ENCODE measurements at regions not wholly inside any gene's neighbourhood (a gene's known extent, or its start where the extent isn't known, plus 50 kb on each side); places are given as distances from the start of the nearest gene placed in this dataset.

DNA sequence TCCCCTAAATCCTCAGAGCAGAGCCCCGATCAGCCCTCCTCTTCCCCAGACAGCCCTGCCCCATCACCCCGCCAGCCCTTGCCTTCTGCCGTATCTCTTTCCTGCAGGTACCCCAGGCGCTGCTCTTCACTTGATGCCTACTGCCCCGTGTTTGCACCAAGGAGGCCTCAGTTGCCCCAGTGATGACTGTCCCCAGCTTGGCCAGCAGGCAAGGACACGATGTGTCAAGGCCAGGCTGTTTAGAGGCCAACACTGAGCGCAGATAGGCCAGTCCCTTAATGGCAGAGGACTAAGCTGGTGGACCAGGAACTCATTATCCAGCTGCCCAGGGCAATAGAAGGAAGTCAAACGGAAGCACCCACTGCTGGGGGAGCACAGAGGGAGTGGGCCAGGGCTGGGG is 68.4 kb downstream of the CAMK2N1 start:
- ChIA-PET CTCF (no interaction called here), POLR2A (no interaction called here)
- no peak overlapping the region for H3K4me3 Mint-ChIP-seq
- DNase-seq (no peak), ATAC-seq (no peak)
- peaks cover 7% of the 10 kb centered on the region for H3K9me3 Mint-ChIP-seq
- no peak overlapping the region for H3K27ac Mint-ChIP-seq
- H3K36me3 Mint-ChIP-seq (ENCODE audit: low read depth) = no peaks in the 10 kb centered on the region
- TF ChIP-seq CTCF (IDR thresholded peaks at IDR 0.05) = no peak
- intact Hi-C loops (cut with micrococcal nuclease) = no loop called here
- peaks cover 24% of the 10 kb centered on the region for H3K27me3 Mint-ChIP-seq
- no peaks in the 10 kb centered on the region for H3K4me1 Mint-ChIP-seq (ENCODE audit: low read depth)

- POLR2A ChIA-PET = no interaction called here
- no peaks in the 10 kb centered on the region for H3K9me3 Mint-ChIP-seq
- H3K36me3 Mint-ChIP-seq (ENCODE audit: low read depth) = no peaks in the 10 kb centered on the region
- TF ChIP-seq CTCF (IDR thresholded peaks at IDR 0.05) = no peak
- no peaks in the 10 kb centered on the region for H3K4me1 Mint-ChIP-seq (ENCODE audit: low read depth)
- no peak for DNase-seq
- H3K4me3 Mint-ChIP-seq = no peak overlapping the region
- H3K27ac Mint-ChIP-seq = no peak overlapping the region
- peaks cover 23% of the 10 kb centered on the region for H3K27me3 Mint-ChIP-seq
- CTCF ChIA-PET = no interaction called here
- no peak for ATAC-seq
- intact Hi-C loops (cut with micrococcal nuclease) = no loop called here
Measured at GRCh38 chr1:20416706-20417105, 69.3 kb downstream of the CAMK2N1 start.

- no peak overlapping the region for H3K27ac Mint-ChIP-seq
- intact Hi-C loops (cut with micrococcal nuclease) = no loop called here
- no peak for TF ChIP-seq CTCF (IDR thresholded peaks at IDR 0.05)
- CTCF ChIA-PET = no interaction called here
- H3K36me3 Mint-ChIP-seq (ENCODE audit: low read depth) = no peaks in the 10 kb centered on the region
- no peak for DNase-seq
- no peaks in the 10 kb centered on the region for H3K4me1 Mint-ChIP-seq (ENCODE audit: low read depth)
- no peak overlapping the region for H3K4me3 Mint-ChIP-seq
- POLR2A ChIA-PET = no interaction called here
- ATAC-seq = no peak
- peaks cover 7% of the 10 kb centered on the region for H3K27me3 Mint-ChIP-seq
- no peaks in the 10 kb centered on the region for H3K9me3 Mint-ChIP-seq
Measured at GRCh38 chr1:20413776-20414140, 72.3 kb downstream of the CAMK2N1 start.

DNA sequence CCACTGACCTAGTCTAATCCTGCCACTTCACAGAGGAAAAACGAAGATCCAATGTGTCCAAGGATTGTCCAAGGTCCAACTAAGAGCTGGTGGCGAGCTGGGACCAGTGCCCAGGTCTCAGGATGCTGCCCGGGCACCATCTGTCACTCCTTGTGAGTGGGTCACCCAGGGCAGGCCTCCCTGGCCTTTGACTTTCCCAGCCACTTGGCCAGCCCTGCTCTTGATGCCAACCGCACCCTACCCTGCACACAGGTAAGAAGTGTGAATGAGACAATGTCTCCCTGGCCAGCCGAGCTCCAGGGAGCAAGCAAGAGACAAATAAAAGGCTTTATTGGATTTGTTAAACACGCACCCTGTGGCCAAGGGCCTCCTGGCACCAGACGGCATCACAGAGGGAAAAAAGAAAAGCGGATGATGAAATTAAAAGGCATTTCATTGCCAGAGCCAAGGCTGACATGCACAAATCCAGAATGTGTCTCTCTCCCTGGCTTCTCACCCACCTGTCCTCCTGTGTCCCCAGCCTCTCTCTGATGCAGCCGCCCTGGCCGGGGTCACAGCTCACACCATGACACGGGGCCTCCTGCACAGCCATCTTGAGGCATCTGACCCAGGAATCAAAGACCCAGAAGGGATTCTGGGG is 72.8 kb downstream of the CAMK2N1 start:
- POLR2A ChIA-PET = no interaction called here
- Mint-ChIP-seq H3K36me3 (ENCODE audit: low read depth) (no peaks in the 10 kb centered on the region), H3K4me1 (ENCODE audit: low read depth) (no peaks in the 10 kb centered on the region), H3K27ac (no peak overlapping the region), H3K27me3 (peaks cover 6% of the 10 kb centered on the region), H3K4me3 (no peak overlapping the region), H3K9me3 (no peaks in the 10 kb centered on the region)
- intact Hi-C loops (cut with micrococcal nuclease) = no loop called here
- DNase-seq (no peak), ATAC-seq (no peak)
- TF ChIP-seq CTCF (IDR thresholded peaks at IDR 0.05) = no peak
- CTCF ChIA-PET = interaction anchor here (1.0 kb wide), 1 partner anchor 9 kb away, joined by 3 read pairs; no protein-coding TSS in a partner anchor

DNA sequence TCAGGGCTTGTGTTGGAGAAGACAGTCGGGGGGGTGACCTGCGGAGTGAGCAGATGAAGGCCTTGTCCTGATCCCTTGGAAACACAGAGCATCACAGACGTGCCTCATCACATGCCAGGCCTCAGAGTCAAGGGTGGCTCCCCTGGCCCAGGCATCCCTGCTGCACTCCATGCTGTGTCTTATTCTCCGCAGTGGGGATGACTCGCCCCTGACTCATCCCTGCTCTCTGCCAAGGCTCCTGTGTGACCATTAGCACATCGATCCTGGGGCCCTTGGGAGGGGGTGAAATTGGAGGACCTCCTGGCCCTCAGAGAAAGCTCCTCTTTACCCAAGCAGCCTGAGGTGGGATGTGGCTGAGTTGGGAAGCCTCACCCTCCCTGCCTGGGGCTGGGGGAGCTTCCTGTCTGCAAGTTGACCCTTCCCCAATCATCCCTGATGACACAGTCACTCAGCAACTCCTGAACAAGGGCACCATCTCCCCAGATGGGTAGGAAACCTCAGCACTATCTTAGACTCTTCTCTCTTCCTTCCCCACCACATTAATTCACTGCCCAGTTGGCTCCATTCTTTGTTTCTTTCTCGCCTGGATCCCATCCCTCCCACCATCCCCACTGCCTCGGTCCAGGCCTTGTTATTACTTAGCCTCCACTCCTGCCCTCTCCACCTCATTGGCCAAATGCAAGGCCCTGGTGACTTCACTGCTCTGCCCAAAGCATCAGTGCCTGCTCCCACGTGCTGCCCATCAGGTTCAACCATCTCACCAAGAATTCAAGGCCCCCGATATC is 74.6 kb downstream of the CAMK2N1 start:
- ATAC-seq (no peak), DNase-seq (peak; percentile 39)
- POLR2A ChIA-PET = interaction anchor here (1.2 kb wide), 1 partner anchor 8 kb away, joined by 3 read pairs; no protein-coding TSS in a partner anchor
- no peaks in the 10 kb centered on the region for H3K4me1 Mint-ChIP-seq (ENCODE audit: low read depth)
- peaks cover 8% of the 10 kb centered on the region for H3K27me3 Mint-ChIP-seq
- H3K27ac Mint-ChIP-seq = no peak overlapping the region
- CTCF ChIA-PET = no interaction called here
- no peak for TF ChIP-seq CTCF (IDR thresholded peaks at IDR 0.05)
- H3K4me3 Mint-ChIP-seq = no peak overlapping the region
- intact Hi-C loops (cut with micrococcal nuclease) = no loop called here
- H3K36me3 Mint-ChIP-seq (ENCODE audit: low read depth) = no peaks in the 10 kb centered on the region
- H3K9me3 Mint-ChIP-seq = no peaks in the 10 kb centered on the region
